Neural cell (in vitro differentiated cells): ENCODE measurements at regions not wholly inside any gene's neighbourhood (a gene's known extent, or its start where the extent isn't known, plus 50 kb on each side); places are given as distances from the start of the nearest gene placed in this dataset.

Experiments
- H2AFZ ChIP-seq: fragments of 200-600, 300-800 bp; sonication (generic), shearing (Covaris generic); 2 replicates; pipeline ENCODE4 v1.6.0; 2014; ENCODE audit warnings: low read depth, mild to moderate bottlenecking, antibody characterized with exemption, low read length, moderate library complexity
- H3F3A ChIP-seq: fragments of 200-600 bp; shearing (Covaris generic); 2 replicates; pipeline ENCODE4 v1.6.1; 2016; ENCODE audit warnings: mild to moderate bottlenecking, moderate library complexity, mixed read lengths, antibody characterized with exemption, low read length; ENCODE audit not compliant: insufficient read depth, poor library complexity, severe bottlenecking
- H3K27ac ChIP-seq: fragments of 200-600, 300-800 bp; sonication (generic), shearing (Covaris generic); 2 replicates; pipeline ENCODE4 v1.5.1; 2014; ENCODE audit warnings: mild to moderate bottlenecking, low read length, moderate library complexity
- H3K27me3 ChIP-seq: fragments of 300-800, 200-600 bp; sonication (generic), shearing (Covaris generic); 2 replicates; pipeline ENCODE4 v1.6.0; 2014; ENCODE audit warnings: mild to moderate bottlenecking, low read depth, low read length, moderate library complexity; ENCODE audit not compliant: insufficient read depth
- H3K36me3 ChIP-seq: fragments of 300-800, 200-600 bp; sonication (generic), shearing (Covaris generic); 2 replicates; pipeline ENCODE4 v1.5.1; 2014; ENCODE audit warnings: mild to moderate bottlenecking, antibody characterized with exemption, low read length, moderate library complexity; ENCODE audit not compliant: insufficient read depth
- H3K4me2 ChIP-seq: fragments of 300-800, 200-600 bp; sonication (generic), shearing (Covaris generic); 2 replicates; pipeline ENCODE4 v1.6.0; 2014; ENCODE audit warnings: mild to moderate bottlenecking, low read length
- H3K4me3 ChIP-seq: fragments of 300-800, 200-600 bp; sonication (generic), shearing (Covaris generic); 2 replicates; pipeline ENCODE4 v1.5.1; 2014; ENCODE audit warnings: mild to moderate bottlenecking, low read length, moderate library complexity
- H3K79me2 ChIP-seq: fragments of 200-600 bp; shearing (Covaris generic); replicated peaks from 2 replicates; pipeline ENCODE4 v1.6.0; 2014; ENCODE audit warnings: mild to moderate bottlenecking, low read length, moderate library complexity; ENCODE audit not compliant: insufficient read depth
- H3K9ac ChIP-seq: fragments of 300-800, 200-600 bp; sonication (generic), shearing (Covaris generic); 2 replicates; pipeline ENCODE4 v1.6.1; 2016; ENCODE audit warnings: mild to moderate bottlenecking, low read length, mixed read lengths
- H3K9me2 ChIP-seq: fragments of 200-600 bp; shearing (Covaris generic); 2 replicates; pipeline ENCODE4 v1.6.1; 2016; ENCODE audit warnings: mild to moderate bottlenecking, low read length, mixed read lengths; ENCODE audit not compliant: insufficient read depth
- H3K9me3 ChIP-seq: fragments of 200-600, 300-800 bp; sonication (generic), shearing (Covaris generic); 2 replicates; pipeline ENCODE4 v1.6.1; 2016; ENCODE audit warnings: mild to moderate bottlenecking, mixed run types, low read length, moderate library complexity, mixed read lengths
- H4K20me1 ChIP-seq: fragments of 200-600 bp; shearing (Covaris generic); 2 replicates; pipeline ENCODE4 v1.6.1; 2016; ENCODE audit warnings: mild to moderate bottlenecking, mixed run types; ENCODE audit not compliant: insufficient read depth
- EP300 ChIP-seq: fragments of 450-650 bp; conservative IDR thresholded peaks from 2 replicates; pipeline ENCODE4 v1.6.1; 2014; ENCODE audit warnings: antibody characterized with exemption, mild to moderate bottlenecking, moderate library complexity; ENCODE audit not compliant: poor library complexity, severe bottlenecking
- EZH2 ChIP-seq: fragments of 200-600, 300-800 bp; shearing (Covaris generic), sonication (generic); IDR thresholded peaks from 2 replicates; pipeline ENCODE4 v1.6.1; 2014; ENCODE audit warnings: antibody characterized with exemption, low read length, borderline replicate concordance, mild to moderate bottlenecking; ENCODE audit not compliant: insufficient read depth, poor library complexity, severe bottlenecking
- MXI1 ChIP-seq: fragments of 450-650 bp; conservative IDR thresholded peaks from 2 replicates; pipeline ENCODE4 v1.6.1; 2014; ENCODE audit warnings: antibody characterized with exemption, mild to moderate bottlenecking; ENCODE audit not compliant: poor library complexity, severe bottlenecking
- POLR2AphosphoS5 ChIP-seq: IDR thresholded peaks from 2 replicates; pipeline ENCODE4 v1.6.1; 2012
- RAD21 ChIP-seq: fragments of 450-650 bp; conservative IDR thresholded peaks from 2 replicates; pipeline ENCODE4 v1.6.1; 2014; ENCODE audit warnings: antibody characterized with exemption, mild to moderate bottlenecking, moderate library complexity
- SMC3 ChIP-seq: fragments of 450-650 bp; conservative IDR thresholded peaks from 2 replicates; pipeline ENCODE4 v1.6.1; 2014; ENCODE audit warnings: antibody characterized with exemption, mild to moderate bottlenecking, moderate library complexity; ENCODE audit not compliant: poor library complexity
- TAF1 ChIP-seq: IDR thresholded peaks from 2 replicates; pipeline ENCODE4 v1.6.1; 2012; ENCODE audit warnings: low read depth
- TF ChIP-seq, protein P1 (sequence below): IDR thresholded peaks from 2 replicates; pipeline ENCODE4 v1.6.1; 2012; ENCODE audit warnings: borderline replicate concordance
- TF ChIP-seq, protein P2 (sequence below): fragments of 450-650 bp; IDR thresholded peaks from 2 replicates; pipeline ENCODE4 v1.5.1; 2014; ENCODE audit warnings: antibody characterized with exemption, mild to moderate bottlenecking, moderate library complexity; ENCODE audit not compliant: poor library complexity, severe bottlenecking

DNA sequence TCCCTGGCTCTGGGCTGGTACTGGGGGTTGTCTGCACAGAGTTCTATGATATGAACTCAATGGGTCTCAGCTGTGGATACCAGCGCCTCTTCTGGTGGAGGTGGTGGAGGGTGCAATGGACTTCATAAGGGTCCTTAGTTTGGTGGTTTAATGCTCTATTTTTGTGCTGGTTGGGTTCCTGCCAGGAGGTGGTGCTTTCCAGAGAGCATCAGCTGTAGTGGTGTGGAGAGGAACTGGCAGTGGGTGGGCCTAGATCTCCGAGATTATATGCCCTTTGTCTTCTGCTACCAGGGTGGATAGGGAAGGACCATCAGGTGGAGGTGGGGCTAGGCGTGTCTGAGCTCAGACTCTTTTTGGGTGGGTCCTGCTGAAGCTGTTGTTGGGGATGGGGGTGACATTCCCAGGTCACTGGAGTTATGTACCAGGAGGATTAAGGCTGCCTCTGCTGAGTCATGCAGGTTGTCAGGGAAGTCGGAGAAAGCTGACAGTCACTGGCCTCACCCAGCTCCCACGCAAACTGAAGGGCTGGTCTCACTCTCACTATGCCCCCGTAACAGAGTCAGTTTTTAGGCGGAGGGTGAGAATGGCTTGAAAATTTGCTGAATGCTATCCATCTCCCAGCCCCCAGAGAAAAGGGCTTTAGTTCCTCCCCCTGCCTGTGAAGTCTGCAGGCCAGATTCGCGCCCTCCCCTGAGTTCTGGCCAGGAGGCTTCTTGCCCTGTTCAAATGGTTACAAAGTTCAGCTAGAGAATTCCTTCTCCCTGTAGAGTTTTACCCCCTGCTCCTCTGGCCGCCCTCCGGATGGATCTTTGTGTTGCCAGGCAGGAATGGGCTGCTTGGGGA is 902.9 kb downstream of the LTN1 start:
- H3K9ac ChIP-seq = no peak overlapping the region
- H3K27ac ChIP-seq = no peak overlapping the region
- H2AFZ ChIP-seq = no peak overlapping the region
- H4K20me1 ChIP-seq = no peaks in the 10 kb centered on the region
- no peaks in the 10 kb centered on the region for H3K9me3 ChIP-seq
- H3K4me2 ChIP-seq = no peak overlapping the region
- H3K4me3 ChIP-seq = no peak overlapping the region
- H3K9me2 ChIP-seq = no peaks in the 10 kb centered on the region
- H3F3A ChIP-seq = no peaks in the 10 kb centered on the region
- H3K79me2 ChIP-seq = no peaks in the 10 kb centered on the region
- H3K36me3 ChIP-seq = no peaks in the 10 kb centered on the region
- TF ChIP-seq, protein P1, sequence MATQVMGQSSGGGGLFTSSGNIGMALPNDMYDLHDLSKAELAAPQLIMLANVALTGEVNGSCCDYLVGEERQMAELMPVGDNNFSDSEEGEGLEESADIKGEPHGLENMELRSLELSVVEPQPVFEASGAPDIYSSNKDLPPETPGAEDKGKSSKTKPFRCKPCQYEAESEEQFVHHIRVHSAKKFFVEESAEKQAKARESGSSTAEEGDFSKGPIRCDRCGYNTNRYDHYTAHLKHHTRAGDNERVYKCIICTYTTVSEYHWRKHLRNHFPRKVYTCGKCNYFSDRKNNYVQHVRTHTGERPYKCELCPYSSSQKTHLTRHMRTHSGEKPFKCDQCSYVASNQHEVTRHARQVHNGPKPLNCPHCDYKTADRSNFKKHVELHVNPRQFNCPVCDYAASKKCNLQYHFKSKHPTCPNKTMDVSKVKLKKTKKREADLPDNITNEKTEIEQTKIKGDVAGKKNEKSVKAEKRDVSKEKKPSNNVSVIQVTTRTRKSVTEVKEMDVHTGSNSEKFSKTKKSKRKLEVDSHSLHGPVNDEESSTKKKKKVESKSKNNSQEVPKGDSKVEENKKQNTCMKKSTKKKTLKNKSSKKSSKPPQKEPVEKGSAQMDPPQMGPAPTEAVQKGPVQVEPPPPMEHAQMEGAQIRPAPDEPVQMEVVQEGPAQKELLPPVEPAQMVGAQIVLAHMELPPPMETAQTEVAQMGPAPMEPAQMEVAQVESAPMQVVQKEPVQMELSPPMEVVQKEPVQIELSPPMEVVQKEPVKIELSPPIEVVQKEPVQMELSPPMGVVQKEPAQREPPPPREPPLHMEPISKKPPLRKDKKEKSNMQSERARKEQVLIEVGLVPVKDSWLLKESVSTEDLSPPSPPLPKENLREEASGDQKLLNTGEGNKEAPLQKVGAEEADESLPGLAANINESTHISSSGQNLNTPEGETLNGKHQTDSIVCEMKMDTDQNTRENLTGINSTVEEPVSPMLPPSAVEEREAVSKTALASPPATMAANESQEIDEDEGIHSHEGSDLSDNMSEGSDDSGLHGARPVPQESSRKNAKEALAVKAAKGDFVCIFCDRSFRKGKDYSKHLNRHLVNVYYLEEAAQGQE = no peak
- no peak for TF ChIP-seq SMC3
- TF ChIP-seq TAF1 = no peak
- no peak for TF ChIP-seq EZH2
- no peak for TF ChIP-seq POLR2AphosphoS5
- no peak for TF ChIP-seq EP300
- TF ChIP-seq, protein P2, sequence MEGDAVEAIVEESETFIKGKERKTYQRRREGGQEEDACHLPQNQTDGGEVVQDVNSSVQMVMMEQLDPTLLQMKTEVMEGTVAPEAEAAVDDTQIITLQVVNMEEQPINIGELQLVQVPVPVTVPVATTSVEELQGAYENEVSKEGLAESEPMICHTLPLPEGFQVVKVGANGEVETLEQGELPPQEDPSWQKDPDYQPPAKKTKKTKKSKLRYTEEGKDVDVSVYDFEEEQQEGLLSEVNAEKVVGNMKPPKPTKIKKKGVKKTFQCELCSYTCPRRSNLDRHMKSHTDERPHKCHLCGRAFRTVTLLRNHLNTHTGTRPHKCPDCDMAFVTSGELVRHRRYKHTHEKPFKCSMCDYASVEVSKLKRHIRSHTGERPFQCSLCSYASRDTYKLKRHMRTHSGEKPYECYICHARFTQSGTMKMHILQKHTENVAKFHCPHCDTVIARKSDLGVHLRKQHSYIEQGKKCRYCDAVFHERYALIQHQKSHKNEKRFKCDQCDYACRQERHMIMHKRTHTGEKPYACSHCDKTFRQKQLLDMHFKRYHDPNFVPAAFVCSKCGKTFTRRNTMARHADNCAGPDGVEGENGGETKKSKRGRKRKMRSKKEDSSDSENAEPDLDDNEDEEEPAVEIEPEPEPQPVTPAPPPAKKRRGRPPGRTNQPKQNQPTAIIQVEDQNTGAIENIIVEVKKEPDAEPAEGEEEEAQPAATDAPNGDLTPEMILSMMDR = no peak
- TF ChIP-seq RAD21 = no peak
- H3K27me3 ChIP-seq = no peaks in the 10 kb centered on the region

DNA sequence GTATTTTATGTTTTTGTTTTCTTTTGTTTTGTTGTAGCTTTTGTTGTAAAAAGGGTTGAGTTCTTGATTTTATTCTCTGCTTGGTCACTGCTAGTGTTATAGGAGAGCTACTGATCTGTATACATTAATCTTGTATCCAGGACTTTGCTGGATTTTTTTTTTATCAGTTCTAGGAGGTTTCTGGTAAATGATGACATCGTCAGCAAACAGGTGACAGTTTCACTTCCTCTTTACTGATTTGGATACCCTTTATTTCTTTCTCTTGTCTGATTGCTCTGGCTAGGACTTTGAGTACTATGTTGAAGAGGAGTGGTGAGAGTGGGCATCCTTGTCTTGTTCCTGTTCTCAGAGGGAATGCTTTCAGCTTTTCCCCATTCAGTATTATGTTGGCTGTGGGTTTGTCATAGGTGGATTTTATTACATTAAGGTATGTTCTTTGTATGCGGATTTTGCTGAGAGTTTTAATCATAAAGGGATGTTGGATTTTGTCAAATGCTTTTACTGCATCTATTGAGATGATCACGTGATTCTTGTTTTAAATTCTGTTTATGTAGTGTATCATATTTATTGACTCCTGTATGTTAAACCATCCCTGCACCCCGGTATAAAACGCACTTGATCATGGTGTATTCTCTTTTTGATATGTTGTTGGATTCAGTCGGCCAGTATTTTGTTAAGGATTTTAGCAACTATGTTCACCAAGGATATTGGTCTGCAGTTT is 905.7 kb downstream of the LTN1 start:
- Histone ChIP-seq H4K20me1 (no peaks in the 10 kb centered on the region), H3K4me3 (no peak overlapping the region), H3K27me3 (no peaks in the 10 kb centered on the region), H3K79me2 (no peaks in the 10 kb centered on the region), H3K4me2 (no peak overlapping the region), H3K36me3 (no peaks in the 10 kb centered on the region), H3K9me3 (no peaks in the 10 kb centered on the region), H2AFZ (no peak overlapping the region), H3K9ac (no peak overlapping the region), H3K27ac (no peak overlapping the region), H3K9me2 (no peaks in the 10 kb centered on the region), H3F3A (no peaks in the 10 kb centered on the region)
- TF ChIP-seq SMC3 (no peak), RAD21 (no peak), EP300 (no peak), MXI1 (no peak), POLR2AphosphoS5 (no peak), EZH2 (no peak), TAF1 (no peak)
- TF ChIP-seq, protein P2 = no peak
- TF ChIP-seq, protein P1 = no peak
